Duodenal mucosa (tissue), 2 donors: ENCODE measurements at regions not wholly inside any gene's neighbourhood (a gene's known extent, or its start where the extent isn't known, plus 50 kb on each side); places are given as distances from the start of the nearest gene placed in this dataset.
"Not testable (repeated sequence)": the region's sequence is repeated elsewhere in the genome, so short reads cannot be mapped to it uniquely, and the experiment has no call there.

Experiments
- H3K27ac ChIP-seq: one replicate; pipeline ENCODE4 v1.7.0; 2013; ENCODE audit warnings: low read depth, low read length
- H3K27me3 ChIP-seq, 2 donors: one replicate each; pipeline ENCODE4 v1.7.0; 2013; ENCODE audit warnings: low read length in 2 of 2, control low read depth in 1 of 2; ENCODE audit not compliant: insufficient read depth in 2 of 2, control insufficient read depth in 1 of 2
- H3K36me3 ChIP-seq, 2 donors: one replicate each; pipeline ENCODE4 v1.7.0; 2013; ENCODE audit warnings: low read length in 2 of 2, control low read depth in 1 of 2; ENCODE audit not compliant: insufficient read depth in 2 of 2, control insufficient read depth in 1 of 2
- H3K4me1 ChIP-seq, 2 donors: one replicate each; pipeline ENCODE4 v1.7.0; 2013; ENCODE audit warnings: low read length in 2 of 2, control low read depth in 1 of 2; ENCODE audit not compliant: insufficient read depth in 2 of 2, control insufficient read depth in 1 of 2
- H3K4me3 ChIP-seq, 2 donors: one replicate each; pipeline ENCODE4 v1.7.0; 2013; ENCODE audit warnings: low read length in 2 of 2, low read depth in 1 of 2
- H3K9ac ChIP-seq, 2 donors: one replicate each; pipeline ENCODE4 v1.7.0; 2013; ENCODE audit warnings: low read length in 2 of 2, low read depth in 1 of 2
- H3K9me3 ChIP-seq, 2 donors: one replicate each; pipeline ENCODE4 v1.7.0; 2013; ENCODE audit warnings: low read length in 2 of 2, control low read depth in 1 of 2; ENCODE audit not compliant: control insufficient read depth in 1 of 2

DNA sequence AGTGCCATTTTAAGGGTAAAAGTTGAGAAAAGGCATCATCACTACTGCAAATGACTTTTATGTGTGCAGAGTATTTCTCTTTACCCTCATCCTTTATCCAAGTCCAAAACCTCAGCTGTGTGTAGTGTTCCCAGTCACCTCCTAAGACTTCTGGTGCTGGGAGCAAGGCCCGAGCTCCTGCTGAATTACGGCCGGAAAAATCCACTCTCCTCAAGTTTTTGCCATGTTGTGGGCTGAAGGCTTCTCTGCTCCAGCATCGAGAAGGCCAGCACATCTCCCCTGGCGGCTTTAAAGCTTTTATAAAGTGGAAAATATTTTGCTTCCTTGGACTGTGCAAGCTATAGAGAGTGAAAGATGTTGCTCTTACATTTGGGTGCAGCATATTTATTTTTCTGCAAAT lies 153.2 kb upstream of the THBS2 start:
- no peaks in the 10 kb centered on the region for H3K27me3 ChIP-seq
- H3K9me3 ChIP-seq, result no peaks in the 10 kb centered on the region
- H3K4me1 ChIP-seq, result no peaks in the 10 kb centered on the region
- H3K4me3 ChIP-seq, result no peak overlapping the region
- H3K36me3 ChIP-seq, result no peaks in the 10 kb centered on the region
- H3K27ac ChIP-seq, result no peak overlapping the region
- no peak overlapping the region for H3K9ac ChIP-seq

DNA sequence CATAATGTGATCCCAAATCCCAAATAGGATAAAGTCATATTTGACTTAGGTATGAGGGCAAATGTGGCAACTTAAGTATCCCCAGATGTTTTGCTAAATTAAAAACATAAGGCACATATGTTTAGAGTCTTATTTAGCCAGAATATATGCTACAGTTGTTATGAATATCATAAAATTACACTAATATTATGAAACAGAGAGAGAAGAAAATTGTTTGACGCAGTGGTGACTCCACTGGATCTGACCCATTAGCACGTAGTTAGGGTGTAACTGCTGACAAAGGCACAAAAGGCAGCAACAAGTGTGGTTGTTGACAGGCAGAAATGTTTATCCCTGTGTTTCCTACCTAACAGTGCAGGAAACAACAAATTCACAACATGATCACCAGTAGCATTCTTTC lies 152.4 kb upstream of the THBS2 start:
- H3K4me1 ChIP-seq, result no peaks in the 10 kb centered on the region
- no peak overlapping the region for H3K4me3 ChIP-seq
- H3K27me3 ChIP-seq, result no peaks in the 10 kb centered on the region
- H3K9me3 ChIP-seq, result no peaks in the 10 kb centered on the region
- no peak overlapping the region for H3K27ac ChIP-seq
- no peaks in the 10 kb centered on the region for H3K36me3 ChIP-seq
- no peak overlapping the region for H3K9ac ChIP-seq

DNA sequence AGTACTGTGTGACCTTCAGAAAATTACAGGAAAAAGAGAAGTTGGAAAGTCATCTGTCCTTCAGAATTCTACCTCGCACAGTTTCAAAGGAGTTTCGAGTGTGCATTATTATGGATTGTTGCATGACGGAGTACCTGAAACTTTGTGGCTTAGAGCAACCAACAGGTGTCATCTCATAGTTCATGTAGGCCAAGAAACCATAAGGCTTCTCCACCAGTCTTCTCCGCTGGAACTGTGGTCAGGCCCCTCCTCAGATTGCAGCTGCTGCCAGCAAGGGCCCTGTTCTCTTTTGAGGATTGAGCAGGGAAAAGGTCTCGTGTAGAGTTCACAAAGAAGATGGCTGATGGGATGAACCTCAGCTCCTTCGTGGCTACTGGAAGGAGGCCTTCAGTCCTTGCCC lies 151.2 kb upstream of the THBS2 start:
- no peak overlapping the region for H3K4me3 ChIP-seq
- no peaks in the 10 kb centered on the region for H3K9me3 ChIP-seq
- H3K36me3 ChIP-seq, result no peaks in the 10 kb centered on the region
- H3K27ac ChIP-seq, result no peak overlapping the region
- H3K27me3 ChIP-seq, result no peaks in the 10 kb centered on the region
- no peak overlapping the region for H3K9ac ChIP-seq
- H3K4me1 ChIP-seq, result no peaks in the 10 kb centered on the region

DNA sequence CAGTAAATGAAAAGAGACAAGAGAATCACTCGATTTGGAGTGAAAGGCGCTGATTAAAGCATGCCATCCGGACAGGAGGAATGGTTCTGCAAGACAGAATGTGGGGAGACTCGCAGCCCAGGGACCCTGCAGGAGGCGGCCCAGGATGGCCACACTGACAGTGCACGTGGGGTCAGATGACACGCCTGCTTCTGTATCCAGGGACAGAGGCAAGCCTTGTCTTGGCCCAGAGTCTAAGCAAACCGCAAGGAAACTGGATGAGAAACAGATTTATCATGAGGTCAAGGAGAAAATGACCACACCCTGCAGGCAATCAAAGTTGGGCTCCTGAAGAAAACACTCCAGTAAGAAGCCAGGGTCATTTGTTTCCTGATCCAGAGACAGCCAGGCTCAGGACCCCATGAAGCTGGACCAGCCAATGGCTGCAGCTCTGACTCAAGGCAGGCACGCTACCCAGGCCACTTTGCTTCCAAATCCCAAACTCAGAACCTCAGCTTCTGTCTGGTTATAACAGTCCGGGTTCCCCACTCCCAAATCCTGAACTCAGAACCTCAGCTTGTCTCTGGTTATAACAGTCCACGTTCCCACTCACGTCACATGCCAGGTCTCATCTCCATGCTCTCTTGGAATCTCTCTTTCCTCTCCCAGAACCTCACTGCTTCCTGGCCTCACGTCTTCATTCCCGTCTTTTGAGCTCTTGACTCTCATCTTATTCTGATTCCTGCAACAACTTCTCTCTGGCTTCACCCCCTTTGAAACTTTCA lies 144.9 kb upstream of the THBS2 start:
- Histone ChIP-seq H3K27me3 (no peaks in the 10 kb centered on the region), H3K36me3 (no peaks in the 10 kb centered on the region), H3K4me3 (no peak overlapping the region), H3K4me1 (no peaks in the 10 kb centered on the region), H3K9me3 (no peaks in the 10 kb centered on the region), H3K27ac (no peak overlapping the region), H3K9ac (no peak overlapping the region)

DNA sequence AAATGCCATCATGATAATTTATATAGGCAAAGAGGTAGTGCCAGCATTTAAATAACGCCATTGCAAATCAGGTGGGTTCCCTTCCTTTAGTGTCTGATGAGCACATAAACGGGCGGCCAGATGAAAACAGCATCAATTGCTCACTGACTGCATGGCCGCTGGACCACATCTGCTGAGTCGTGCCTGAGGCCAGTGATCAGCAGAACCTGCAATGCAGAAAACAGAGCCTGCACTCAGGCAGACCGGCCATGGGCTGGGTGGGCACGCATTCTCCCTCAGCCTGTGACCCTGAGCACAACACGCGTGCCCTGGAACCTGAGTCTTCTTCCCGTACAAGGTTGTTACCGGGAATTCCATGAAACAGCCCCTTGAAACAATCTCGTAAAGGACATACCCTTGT lies 144.0 kb upstream of the THBS2 start:
- Histone ChIP-seq H3K4me1 (no peaks in the 10 kb centered on the region), H3K9me3 (no peaks in the 10 kb centered on the region), H3K36me3 (no peaks in the 10 kb centered on the region), H3K4me3 (no peak overlapping the region), H3K9ac (no peak overlapping the region), H3K27me3 (no peaks in the 10 kb centered on the region), H3K27ac (no peak overlapping the region)

DNA sequence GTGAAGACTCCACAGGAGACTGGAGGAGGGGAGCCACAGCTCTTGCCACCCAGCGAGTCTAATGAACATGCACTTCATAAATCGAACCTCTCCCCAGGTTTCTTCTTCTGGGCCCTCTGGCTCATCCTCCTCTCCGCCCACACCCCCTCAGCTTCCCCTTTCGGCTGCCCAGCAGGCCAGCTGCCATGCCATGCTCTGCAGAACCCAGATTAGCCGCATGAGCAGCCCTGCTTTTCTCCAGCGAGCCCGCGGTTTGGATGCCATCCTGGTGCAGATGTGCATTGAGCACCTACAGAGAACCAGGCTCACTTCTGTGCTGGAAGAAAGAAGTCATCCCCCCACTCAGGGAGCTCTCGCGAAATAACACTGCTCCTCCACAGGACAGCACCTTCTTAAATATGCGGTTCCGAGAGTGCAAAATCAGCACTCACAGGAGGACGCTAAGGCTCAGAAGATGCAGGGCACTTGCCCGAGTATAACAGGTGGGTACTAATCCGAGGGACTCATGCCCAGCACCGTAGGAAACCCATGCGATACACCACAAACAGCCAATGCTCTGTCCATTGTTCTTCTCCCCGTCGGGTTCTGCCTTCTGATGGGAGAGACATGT lies 143.0 kb upstream of the THBS2 start:
- Histone ChIP-seq H3K9ac (no peak overlapping the region), H3K4me1 (no peaks in the 10 kb centered on the region), H3K36me3 (no peaks in the 10 kb centered on the region), H3K9me3 (peaks cover 0 to 4% of the 10 kb centered on the region in 2 donors), H3K27me3 (no peaks in the 10 kb centered on the region), H3K27ac (no peak overlapping the region), H3K4me3 (no peak overlapping the region)

DNA sequence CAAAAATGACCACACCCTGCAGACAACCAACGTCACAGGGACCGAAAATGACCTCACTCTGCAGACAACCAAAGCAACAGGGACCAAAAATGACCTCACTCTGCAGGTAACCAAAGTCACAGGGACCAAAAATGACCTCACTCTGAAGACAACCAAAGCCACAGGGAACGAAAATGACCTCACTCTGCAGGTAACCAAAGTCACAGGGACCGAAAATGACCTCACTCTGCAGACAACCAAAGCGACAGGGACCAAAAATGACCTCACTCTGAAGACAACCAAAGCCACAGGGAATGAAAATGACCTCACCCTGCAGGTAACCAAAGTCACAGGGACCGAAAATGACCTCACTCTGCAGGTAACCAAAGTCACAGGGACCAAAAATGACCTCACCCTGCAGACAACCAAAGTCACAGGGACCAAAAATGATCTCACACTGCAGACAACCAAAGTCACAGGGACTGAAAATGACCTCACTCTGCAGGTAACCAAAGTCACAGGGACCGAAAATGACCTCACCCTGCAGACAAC lies 142.4 kb upstream of the THBS2 start:
- H3K27ac ChIP-seq, result not testable (repeated sequence)

DNA sequence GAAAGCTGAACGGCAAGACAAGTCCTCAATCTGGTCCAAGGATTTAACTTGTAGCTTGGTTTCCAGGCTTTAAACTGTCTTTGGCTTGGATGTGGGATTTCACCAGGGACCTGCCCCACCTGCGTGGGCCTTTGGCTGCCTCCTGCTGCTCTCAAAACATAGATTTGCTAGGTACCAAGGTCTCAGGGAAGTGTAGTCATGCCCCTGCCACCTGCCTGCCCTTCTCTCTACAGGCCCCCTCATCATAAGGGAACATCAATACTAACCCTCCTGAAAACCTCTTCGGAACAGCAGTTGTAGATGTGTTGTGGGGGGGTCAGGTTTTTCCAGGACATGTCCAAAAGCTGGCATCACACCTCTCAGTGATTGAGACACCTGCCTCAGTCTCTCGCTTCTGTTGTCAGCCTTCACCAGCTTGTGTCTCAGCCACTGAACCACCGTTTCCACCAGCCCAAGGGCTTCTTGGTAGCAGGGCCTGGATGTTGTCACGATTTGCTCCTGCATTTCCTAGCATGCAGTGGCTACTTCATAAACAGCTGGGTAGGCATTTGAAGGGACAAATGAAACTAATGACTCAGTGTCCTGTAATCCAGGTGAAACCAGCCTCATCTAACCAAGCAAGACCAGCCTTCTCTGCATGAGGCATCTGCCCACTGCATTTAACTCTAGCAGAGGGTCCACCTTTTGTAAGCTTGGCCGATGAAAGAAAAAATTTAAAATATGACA lies 141.6 kb upstream of the THBS2 start:
- Histone ChIP-seq H3K27ac (no peak overlapping the region), H3K9ac (no peak overlapping the region), H3K4me3 (no peak overlapping the region), H3K36me3 (no peaks in the 10 kb centered on the region), H3K27me3 (no peaks in the 10 kb centered on the region), H3K4me1 (no peaks in the 10 kb centered on the region), H3K9me3 (peaks cover 0 to 16% of the 10 kb centered on the region in 2 donors)

More for the DNA sequence above, 142.4 kb upstream of the THBS2 start:
- not testable (repeated sequence) for H3K36me3 ChIP-seq, H3K4me3 ChIP-seq, H3K9ac ChIP-seq, H3K9me3 ChIP-seq, H3K27me3 ChIP-seq, H3K4me1 ChIP-seq

DNA sequence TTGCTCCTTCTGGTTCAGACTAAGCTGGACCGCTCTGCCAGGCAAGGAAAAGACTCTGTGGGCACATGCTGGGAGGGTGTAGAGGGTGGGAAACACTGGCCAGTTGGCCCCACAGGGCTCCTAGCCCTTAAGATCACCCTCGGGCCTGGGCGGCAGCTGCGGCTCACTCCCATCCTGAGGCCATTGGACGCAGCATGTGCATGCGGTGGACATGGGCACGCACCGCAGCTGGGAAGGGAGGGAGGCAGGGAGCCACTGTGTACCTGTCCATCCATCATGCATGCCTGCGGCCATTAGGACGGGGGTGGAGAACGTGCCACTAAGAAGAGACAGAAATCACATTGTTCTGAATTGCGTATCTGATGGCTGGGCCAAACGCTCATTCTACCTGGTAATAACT lies 140.1 kb upstream of the THBS2 start:
- Histone ChIP-seq H3K9me3 (peaks cover 0 to 19% of the 10 kb centered on the region in 2 donors), H3K27me3 (no peaks in the 10 kb centered on the region), H3K27ac (no peak overlapping the region), H3K9ac (no peak overlapping the region), H3K4me3 (no peak overlapping the region), H3K4me1 (no peaks in the 10 kb centered on the region), H3K36me3 (no peaks in the 10 kb centered on the region)

DNA sequence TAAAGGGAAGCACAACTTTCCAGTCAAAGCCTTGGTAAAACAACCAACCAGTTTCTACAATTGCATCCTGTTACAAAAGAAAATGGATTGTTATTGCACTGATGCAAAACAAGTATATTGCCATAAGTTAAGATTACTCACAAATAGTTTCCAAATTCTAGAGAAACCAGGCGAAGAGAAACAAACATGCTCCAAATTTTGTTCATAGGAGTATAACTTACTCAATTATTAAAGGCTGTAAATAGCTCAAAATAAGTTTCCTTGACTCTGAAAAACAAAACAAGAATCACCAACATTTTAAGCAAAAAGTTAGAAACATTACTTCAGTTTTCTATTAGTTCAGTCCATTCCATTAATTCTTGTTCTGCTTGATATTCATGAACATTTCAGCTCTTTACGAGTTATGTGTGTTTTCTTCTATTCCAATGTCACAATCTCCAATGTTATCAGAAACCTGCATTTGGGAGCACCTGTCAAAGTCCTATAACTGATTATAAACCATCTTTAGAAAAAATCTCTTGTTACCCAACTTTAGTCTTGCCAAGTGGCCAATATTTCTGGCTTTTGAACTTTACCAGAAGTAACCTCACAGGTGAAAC lies 137.9 kb upstream of the THBS2 start:
- Histone ChIP-seq H3K4me3 (no peak overlapping the region), H3K9ac (no peak overlapping the region), H3K27me3 (no peaks in the 10 kb centered on the region), H3K36me3 (no peaks in the 10 kb centered on the region), H3K27ac (no peak overlapping the region), H3K9me3 (peaks cover 0 to 19% of the 10 kb centered on the region in 2 donors), H3K4me1 (no peaks in the 10 kb centered on the region)
